Kidney (tissue), 13 donors: ENCODE measurements at regions not wholly inside any gene's neighbourhood (a gene's known extent, or its start where the extent isn't known, plus 50 kb on each side); places are given as distances from the start of the nearest gene placed in this dataset.

ENCODE experiments used
- DNase-seq, 5 donors: peaks; one replicate each; pipeline ENCODE4 v3.0.0-alpha.2; 2013 to 2020
- FAIRE-seq: peaks from 2 replicates; lab custom pipeline; 2012; peaks lifted over from hg19 to GRCh38; lab: Jason Lieb, UNC
- H3K27ac ChIP-seq, 2 donors: one replicate each; pipeline ENCODE4 v1.7.0; 2013; ENCODE audit warnings: low read depth in 2 of 2, low read length in 2 of 2, inconsistent platforms in 1 of 2
- H3K27me3 ChIP-seq: one replicate; pipeline ENCODE4 v1.7.1; 2013; ENCODE audit warnings: low read length, inconsistent platforms; ENCODE audit not compliant: control insufficient read depth, insufficient read depth
- H3K36me3 ChIP-seq, 3 donors: one replicate each; pipeline versions ENCODE4 v1.7.0 to v1.7.1; 2013; ENCODE audit warnings: low read length in 3 of 3, control low read depth in 1 of 3, inconsistent platforms in 1 of 3; ENCODE audit not compliant: insufficient read depth in 3 of 3, control insufficient read depth in 2 of 3
- H3K4me1 ChIP-seq, 3 donors: one replicate each; pipeline versions ENCODE4 v1.7.0 to v1.7.1; 2013; ENCODE audit warnings: low read length in 3 of 3, inconsistent platforms in 1 of 3, low read depth in 1 of 3; ENCODE audit not compliant: control insufficient read depth in 2 of 3, insufficient read depth in 2 of 3
- H3K4me3 ChIP-seq, 3 donors: one replicate each; pipeline versions ENCODE4 v1.7.0 to v1.8.1; 2013; ENCODE audit warnings: low read length in 3 of 3, control low read depth in 1 of 3, inconsistent platforms in 1 of 3
- H3K9ac ChIP-seq, 3 donors: one replicate each; pipeline versions ENCODE4 v1.7.0 to v1.7.1; 2013; ENCODE audit warnings: low read length in 3 of 3, control low read depth in 1 of 3, inconsistent platforms in 1 of 3
- H3K9me3 ChIP-seq, 3 donors: one replicate each; pipeline versions ENCODE4 v1.7.0 to v1.7.1; 2013; ENCODE audit warnings: low read length in 3 of 3, control low read depth in 1 of 3, inconsistent platforms in 1 of 3; ENCODE audit not compliant: control insufficient read depth in 2 of 3, insufficient read depth in 1 of 3
- intact Hi-C: fragments of 100-400 bp; cut with DNase I; formaldehyde crosslinking; loops from one replicate; pipeline ENCODE4 v1.11.1; 2022
- TF ChIP-seq, protein P1 (sequence below): IDR thresholded peaks from 3 replicates; pipeline ENCODE4 v1.5.1; 2012; ENCODE audit warnings: mild to moderate bottlenecking, moderate library complexity, borderline replicate concordance; ENCODE audit not compliant: insufficient read depth; ENCODE audit errors: extremely low read depth
- donor health status: control.
- donor health status: control.
- donor health status: control.
- donor health status: control.
- donor health status: control.
- donor health status: DM: yes; HTN: yes; CAD: no.
- donor health status: Normal renal cell carcinoma (clear cell type).

DNA sequence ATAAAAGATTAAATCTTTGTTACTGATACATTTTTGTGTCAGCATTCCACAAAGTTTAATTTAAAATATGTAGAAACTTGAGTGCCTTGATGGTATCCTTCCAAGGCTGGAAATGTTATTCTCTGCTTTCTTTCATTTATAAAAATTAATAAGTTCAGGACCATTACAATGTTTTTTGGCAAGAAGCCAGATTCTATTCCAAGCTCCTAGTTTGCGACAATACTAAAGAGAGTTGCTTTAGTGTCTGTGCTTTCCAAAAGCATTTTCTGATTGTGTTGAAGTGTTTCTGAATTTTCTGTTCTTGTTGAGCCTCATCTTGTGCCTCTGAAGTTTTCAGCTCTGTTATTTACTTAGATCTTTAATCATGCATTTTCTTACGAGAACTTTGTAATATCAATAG, 516.2 kb downstream of the KCTD8 start:
- H3K36me3 ChIP-seq, result no peaks in the 10 kb centered on the region
- H3K27ac ChIP-seq, result no peak overlapping the region
- no peak for FAIRE-seq
- H3K4me1 ChIP-seq, result no peaks in the 10 kb centered on the region
- H3K9me3 ChIP-seq, result no peaks in the 10 kb centered on the region
- no peak overlapping the region for H3K9ac ChIP-seq
- no peaks in the 10 kb centered on the region for H3K27me3 ChIP-seq
- peak in 2 of 5 donors; percentile 5 to 17 for DNase-seq
- intact Hi-C loops, result no loop called here
- H3K4me3 ChIP-seq, result no peak overlapping the region
- TF ChIP-seq, protein P1, sequence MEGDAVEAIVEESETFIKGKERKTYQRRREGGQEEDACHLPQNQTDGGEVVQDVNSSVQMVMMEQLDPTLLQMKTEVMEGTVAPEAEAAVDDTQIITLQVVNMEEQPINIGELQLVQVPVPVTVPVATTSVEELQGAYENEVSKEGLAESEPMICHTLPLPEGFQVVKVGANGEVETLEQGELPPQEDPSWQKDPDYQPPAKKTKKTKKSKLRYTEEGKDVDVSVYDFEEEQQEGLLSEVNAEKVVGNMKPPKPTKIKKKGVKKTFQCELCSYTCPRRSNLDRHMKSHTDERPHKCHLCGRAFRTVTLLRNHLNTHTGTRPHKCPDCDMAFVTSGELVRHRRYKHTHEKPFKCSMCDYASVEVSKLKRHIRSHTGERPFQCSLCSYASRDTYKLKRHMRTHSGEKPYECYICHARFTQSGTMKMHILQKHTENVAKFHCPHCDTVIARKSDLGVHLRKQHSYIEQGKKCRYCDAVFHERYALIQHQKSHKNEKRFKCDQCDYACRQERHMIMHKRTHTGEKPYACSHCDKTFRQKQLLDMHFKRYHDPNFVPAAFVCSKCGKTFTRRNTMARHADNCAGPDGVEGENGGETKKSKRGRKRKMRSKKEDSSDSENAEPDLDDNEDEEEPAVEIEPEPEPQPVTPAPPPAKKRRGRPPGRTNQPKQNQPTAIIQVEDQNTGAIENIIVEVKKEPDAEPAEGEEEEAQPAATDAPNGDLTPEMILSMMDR, result no peak

DNA sequence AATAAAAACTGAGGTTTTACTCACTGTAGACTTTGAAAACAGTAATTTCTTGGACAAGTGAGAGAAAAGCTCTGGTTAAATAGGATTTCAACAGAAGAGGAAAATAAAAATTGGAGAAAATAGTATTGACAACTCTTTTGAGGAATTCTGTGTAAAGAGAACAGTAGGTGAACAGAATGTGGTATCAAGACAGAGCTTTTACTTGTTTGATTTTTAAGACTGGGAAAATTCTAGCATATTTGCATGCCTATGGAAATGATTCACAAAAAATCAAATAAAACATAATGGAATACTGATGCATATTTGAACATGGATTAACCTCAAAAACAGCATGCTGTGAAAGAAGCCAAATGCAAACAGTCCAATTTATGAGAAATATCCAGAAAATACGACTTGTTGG, 504.6 kb downstream of the KCTD8 start:
- TF ChIP-seq, protein P1, result no peak
- Histone ChIP-seq H3K27me3 (no peaks in the 10 kb centered on the region), H3K27ac (no peak overlapping the region), H3K9me3 (no peaks in the 10 kb centered on the region), H3K4me1 (no peaks in the 10 kb centered on the region), H3K4me3 (no peak overlapping the region), H3K36me3 (no peaks in the 10 kb centered on the region), H3K9ac (no peak overlapping the region)
- intact Hi-C loops, result no loop called here
- DNase-seq (no peak), FAIRE-seq (no peak)

DNA sequence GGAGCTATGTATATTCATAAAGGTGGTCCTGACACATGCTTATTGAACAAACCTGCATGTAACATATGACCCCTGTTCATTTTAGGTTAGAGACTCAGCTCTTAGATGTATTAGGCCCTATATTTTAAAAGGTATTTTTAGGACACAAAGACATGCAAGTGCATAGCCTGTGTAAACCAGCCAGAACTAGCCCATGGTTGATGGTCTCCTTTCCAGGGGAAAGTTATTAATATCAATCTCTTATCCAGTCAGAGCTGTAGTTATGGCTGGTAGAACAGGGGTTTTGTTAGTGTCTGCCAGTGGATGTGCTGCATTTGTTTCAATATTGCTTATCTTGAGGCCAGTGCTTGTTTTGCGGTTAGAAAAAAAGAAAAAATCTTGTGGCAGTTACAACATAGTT, 488.6 kb downstream of the KCTD8 start:
- TF ChIP-seq, protein P1, result no peak
- Histone ChIP-seq H3K27ac (no peak overlapping the region), H3K27me3 (no peaks in the 10 kb centered on the region), H3K9me3 (no peaks in the 10 kb centered on the region), H3K9ac (no peak overlapping the region), H3K4me1 (no peaks in the 10 kb centered on the region), H3K36me3 (no peaks in the 10 kb centered on the region), H3K4me3 (no peak overlapping the region)
- DNase-seq (no peak), FAIRE-seq (no peak)
- intact Hi-C loops, result no loop called here

DNA sequence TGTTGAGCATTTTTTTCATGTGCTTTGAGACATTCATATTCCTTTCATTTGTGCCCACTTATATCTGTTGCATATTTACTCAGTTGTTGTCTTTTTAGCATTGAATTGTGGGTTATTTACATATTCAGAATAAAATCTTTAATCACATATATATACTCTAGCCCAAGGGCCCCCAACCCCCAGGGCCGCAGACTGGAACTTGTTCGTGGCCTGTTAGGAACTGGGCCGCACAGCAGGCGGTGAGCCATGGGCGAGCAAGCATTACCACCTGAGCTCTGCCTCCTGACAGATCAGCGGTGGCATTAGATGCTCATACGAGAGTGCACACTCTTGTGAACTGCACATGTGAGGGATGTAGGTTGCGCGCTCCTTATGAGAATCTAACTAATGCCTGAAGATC, 480.6 kb downstream of the KCTD8 start:
- Histone ChIP-seq H3K9ac (no peak overlapping the region), H3K27ac (no peak overlapping the region), H3K27me3 (no peaks in the 10 kb centered on the region), H3K9me3 (no peaks in the 10 kb centered on the region), H3K4me3 (no peak overlapping the region), H3K36me3 (no peaks in the 10 kb centered on the region), H3K4me1 (no peaks in the 10 kb centered on the region)
- DNase-seq, result no peak
- TF ChIP-seq, protein P1, result no peak
- intact Hi-C loops, result no loop called here
- FAIRE-seq, result no peak
